A673 (cell line): ENCODE measurements at regions not wholly inside any gene's neighbourhood (a gene's known extent, or its start where the extent isn't known, plus 50 kb on each side); places are given as distances from the start of the nearest gene placed in this dataset.

Source experiments
- BruUV-seq: library from RNA; stranded (reverse); fragments of 400-500 nt; replicated peaks from 2 replicates; lab custom pipeline; 2021; lab: Mats Ljungman, UMichigan
- CTCF ChIA-PET: fragments of 300-600 bp; sonication (Branson Sonifier 250); formaldehyde crosslinking; loops from one replicate; lab custom pipeline; 2022; ENCODE audit warnings: antibody characterized with exemption; lab: Charles Lee
- POLR2A ChIA-PET: fragments of 300-600 bp; sonication (Branson Sonifier 250); formaldehyde crosslinking; loops from one replicate; lab custom pipeline; 2022; ENCODE audit warnings: antibody characterized with exemption; ENCODE audit not compliant: low non-redundant PET; lab: Charles Lee
- DNase-seq: peaks from one replicate; pipeline ENCODE4 v3.0.0-alpha.2; 2015; ENCODE audit warnings: low spot score
- H3K27ac ChIP-seq: fragments of 200-600 bp; sonication (generic); 2 replicates; pipeline ENCODE4 v1.5.1; 2016; ENCODE audit warnings: mixed run types, low read depth, mild to moderate bottlenecking, mixed read lengths, antibody characterized with exemption, low read length; ENCODE audit not compliant: poor library complexity, severe bottlenecking
- H3K27me3 ChIP-seq: fragments of 200-600 bp; sonication (generic); replicated peaks from 2 replicates; pipeline ENCODE4 v1.6.1; 2017; ENCODE audit warnings: mixed run types, low read depth, mild to moderate bottlenecking, mixed read lengths, antibody characterized with exemption, low read length; ENCODE audit not compliant: insufficient read depth, poor library complexity
- H3K36me3 ChIP-seq: fragments of 200-600 bp; sonication (generic); 2 replicates; pipeline ENCODE4 v1.6.1; 2016; ENCODE audit warnings: mixed run types, mild to moderate bottlenecking, mixed read lengths, antibody characterized with exemption, low read length; ENCODE audit not compliant: insufficient read depth, poor library complexity, severe bottlenecking
- H3K4me1 ChIP-seq: fragments of 200-600 bp; sonication (generic); 2 replicates; pipeline ENCODE4 v1.6.1; 2017; ENCODE audit warnings: mixed run types, mild to moderate bottlenecking, mixed read lengths, antibody characterized with exemption, low read length; ENCODE audit not compliant: insufficient read depth, poor library complexity, severe bottlenecking
- H3K4me3 ChIP-seq: fragments of 200-600 bp; sonication (generic); 2 replicates; pipeline ENCODE4 v1.5.1; 2016; ENCODE audit warnings: low read depth, mixed run types, mild to moderate bottlenecking, mixed read lengths, low read length; ENCODE audit not compliant: poor library complexity, severe bottlenecking
- H3K9me3 ChIP-seq: fragments of 200-600 bp; sonication (generic); 2 replicates; pipeline ENCODE4 v1.6.1; 2016; ENCODE audit warnings: mixed run types, low read depth, mild to moderate bottlenecking, mixed read lengths, antibody characterized with exemption, low read length; ENCODE audit not compliant: poor library complexity, severe bottlenecking
- EZH2 ChIP-seq: fragments of 200-600 bp; sonication (generic); IDR thresholded peaks from 2 replicates; pipeline ENCODE4 v1.6.1; 2017; ENCODE audit warnings: borderline replicate concordance, low read depth, mild to moderate bottlenecking, mixed read lengths, antibody characterized with exemption, low read length; ENCODE audit not compliant: poor library complexity, severe bottlenecking
- intact Hi-C: fragments of 100-400 bp; cut with micrococcal nuclease; formaldehyde crosslinking; loops from one replicate; pipeline ENCODE4 v1.10.0; 2022; ENCODE audit not compliant: unreplicated experiment
- TF ChIP-seq, protein P1 (sequence below): fragments of 300-800, 200-600 bp; sonication (generic); conservative IDR thresholded peaks from 2 replicates; pipeline ENCODE4 v1.5.1; 2017; ENCODE audit warnings: low read depth, mild to moderate bottlenecking, antibody characterized with exemption, low read length, moderate library complexity, mixed read lengths

DNA sequence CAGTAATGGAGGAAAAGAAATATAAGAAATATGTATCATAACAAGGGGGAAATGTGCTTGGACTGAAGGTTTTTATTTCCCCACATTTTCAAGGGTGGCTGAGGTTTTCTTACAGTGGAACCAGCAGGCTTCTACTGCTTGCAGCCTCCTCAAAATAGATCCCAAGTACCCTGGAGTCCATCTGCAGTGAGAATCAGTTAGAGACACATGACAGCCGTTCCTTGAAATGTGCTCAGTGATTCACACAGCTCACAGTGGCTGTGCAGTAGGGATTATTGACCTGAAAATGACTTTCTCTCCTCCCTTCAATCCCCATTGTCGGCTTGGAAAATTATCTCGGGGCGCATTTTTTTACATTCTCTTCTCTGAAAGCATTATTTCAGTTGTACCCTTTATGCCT lies 832.0 kb downstream of the TLR4 start:
- CTCF ChIA-PET, result no interaction called here
- POLR2A ChIA-PET, result no interaction called here
- H3K4me1 ChIP-seq, result no peaks in the 10 kb centered on the region
- H3K27ac ChIP-seq, result no peak overlapping the region
- DNase-seq, result no peak
- H3K27me3 ChIP-seq, result no peaks in the 10 kb centered on the region
- intact Hi-C loops, result no loop called here
- no peak for TF ChIP-seq EZH2
- TF ChIP-seq, protein P1, sequence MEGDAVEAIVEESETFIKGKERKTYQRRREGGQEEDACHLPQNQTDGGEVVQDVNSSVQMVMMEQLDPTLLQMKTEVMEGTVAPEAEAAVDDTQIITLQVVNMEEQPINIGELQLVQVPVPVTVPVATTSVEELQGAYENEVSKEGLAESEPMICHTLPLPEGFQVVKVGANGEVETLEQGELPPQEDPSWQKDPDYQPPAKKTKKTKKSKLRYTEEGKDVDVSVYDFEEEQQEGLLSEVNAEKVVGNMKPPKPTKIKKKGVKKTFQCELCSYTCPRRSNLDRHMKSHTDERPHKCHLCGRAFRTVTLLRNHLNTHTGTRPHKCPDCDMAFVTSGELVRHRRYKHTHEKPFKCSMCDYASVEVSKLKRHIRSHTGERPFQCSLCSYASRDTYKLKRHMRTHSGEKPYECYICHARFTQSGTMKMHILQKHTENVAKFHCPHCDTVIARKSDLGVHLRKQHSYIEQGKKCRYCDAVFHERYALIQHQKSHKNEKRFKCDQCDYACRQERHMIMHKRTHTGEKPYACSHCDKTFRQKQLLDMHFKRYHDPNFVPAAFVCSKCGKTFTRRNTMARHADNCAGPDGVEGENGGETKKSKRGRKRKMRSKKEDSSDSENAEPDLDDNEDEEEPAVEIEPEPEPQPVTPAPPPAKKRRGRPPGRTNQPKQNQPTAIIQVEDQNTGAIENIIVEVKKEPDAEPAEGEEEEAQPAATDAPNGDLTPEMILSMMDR, result no peak
- no peaks in the 10 kb centered on the region for H3K36me3 ChIP-seq
- peaks cover 6% of the 10 kb centered on the region for H3K9me3 ChIP-seq
- no TSS peak for BruUV-seq
- H3K4me3 ChIP-seq, result no peak overlapping the region

DNA sequence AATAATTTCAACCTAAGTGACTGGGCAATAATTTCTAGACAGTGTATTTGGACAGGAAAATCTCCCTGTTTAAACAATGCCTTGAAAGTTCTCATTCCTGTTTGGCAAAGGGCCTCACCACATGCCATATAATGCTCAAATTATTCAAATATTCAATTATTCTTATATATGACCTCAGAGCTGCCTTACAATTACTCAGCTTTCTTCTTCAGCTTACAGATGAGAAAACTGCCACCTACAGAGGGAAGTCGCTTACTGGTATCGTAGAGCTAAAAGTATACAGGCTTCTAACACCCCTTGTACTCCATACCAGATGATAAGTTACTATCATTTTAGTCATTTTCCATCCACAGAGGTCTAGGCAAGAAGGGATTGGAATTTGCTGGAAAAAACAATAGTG lies 830.3 kb downstream of the BRINP1 start:
- no peaks in the 10 kb centered on the region for H3K27me3 ChIP-seq
- intact Hi-C loops, result no loop called here
- DNase-seq, result no peak
- ChIA-PET POLR2A (no interaction called here), CTCF (no interaction called here)
- H3K4me3 ChIP-seq, result no peak overlapping the region
- H3K9me3 ChIP-seq, result peaks cover 6% of the 10 kb centered on the region
- no TSS peak for BruUV-seq
- no peaks in the 10 kb centered on the region for H3K4me1 ChIP-seq
- TF ChIP-seq EZH2, result no peak
- TF ChIP-seq, protein P1, result no peak
- no peaks in the 10 kb centered on the region for H3K36me3 ChIP-seq
- H3K27ac ChIP-seq, result no peak overlapping the region

DNA sequence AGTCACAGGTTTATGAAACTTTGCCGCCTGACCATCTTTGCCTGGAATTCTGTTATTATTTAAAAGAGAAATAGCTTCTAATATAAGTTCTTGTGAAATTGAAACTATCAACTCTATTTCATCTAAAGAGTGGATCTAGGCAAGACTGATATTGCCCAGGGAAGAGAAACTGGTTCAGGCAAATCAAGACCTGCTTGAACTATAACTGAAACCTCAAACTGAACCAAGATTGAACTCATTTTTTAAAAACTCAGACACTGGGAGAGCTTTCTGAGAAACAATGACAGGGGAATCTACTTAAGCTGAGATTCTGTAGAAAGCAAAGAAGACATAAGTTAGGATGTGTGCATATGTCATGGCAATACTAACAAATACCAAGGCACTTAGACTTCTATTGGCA lies 815.8 kb downstream of the BRINP1 start:
- ChIA-PET CTCF (no interaction called here), POLR2A (no interaction called here)
- Histone ChIP-seq H3K4me3 (no peak overlapping the region), H3K27ac (no peak overlapping the region), H3K9me3 (no peaks in the 10 kb centered on the region), H3K4me1 (no peaks in the 10 kb centered on the region), H3K27me3 (no peaks in the 10 kb centered on the region), H3K36me3 (no peaks in the 10 kb centered on the region)
- BruUV-seq, result no TSS peak
- DNase-seq, result no peak
- intact Hi-C loops, result no loop called here
- TF ChIP-seq, protein P1, result no peak
- TF ChIP-seq EZH2, result no peak
